Dermis microvascular lymphatic vessel endothelial cell (primary cell): ENCODE measurements at regions not wholly inside any gene's neighbourhood (a gene's known extent, or its start where the extent isn't known, plus 50 kb on each side); places are given as distances from the start of the nearest gene placed in this dataset.
A peak's percentile ranks its signal among the peaks of the same experiment; 100 is the strongest.
"Not testable (repeated sequence)": the region's sequence is repeated elsewhere in the genome, so short reads cannot be mapped to it uniquely, and the experiment has no call there.

Experiments used
- DNase-seq, 2 donors: peaks; one replicate each; pipeline versions ENCODE4 v3.0.0 to v3.0.0-alpha.2; 2010; ENCODE audit warnings: low read depth in 2 of 2

DNA sequence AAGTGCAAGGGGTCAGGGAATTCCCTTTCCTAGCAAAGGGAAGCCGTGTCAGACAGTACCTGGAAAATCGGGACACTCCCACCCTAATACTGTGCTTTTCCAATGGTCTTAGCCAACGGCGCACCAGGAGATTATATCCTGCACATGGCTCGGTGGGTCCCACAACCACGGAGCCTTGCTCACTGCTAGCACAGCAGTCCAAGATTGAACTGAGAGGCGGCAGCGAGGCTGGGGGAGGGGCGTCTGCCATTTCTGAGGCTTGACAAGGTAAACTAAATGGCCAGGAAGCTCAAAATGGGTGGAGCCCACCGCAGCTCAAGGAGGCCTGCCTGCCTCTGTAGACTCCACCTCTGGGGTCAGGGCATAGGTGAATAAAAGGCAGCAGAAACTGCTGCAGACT is 76.5 kb upstream of the LINC00632 start:
- DNase-seq: not testable (repeated sequence)

DNA sequence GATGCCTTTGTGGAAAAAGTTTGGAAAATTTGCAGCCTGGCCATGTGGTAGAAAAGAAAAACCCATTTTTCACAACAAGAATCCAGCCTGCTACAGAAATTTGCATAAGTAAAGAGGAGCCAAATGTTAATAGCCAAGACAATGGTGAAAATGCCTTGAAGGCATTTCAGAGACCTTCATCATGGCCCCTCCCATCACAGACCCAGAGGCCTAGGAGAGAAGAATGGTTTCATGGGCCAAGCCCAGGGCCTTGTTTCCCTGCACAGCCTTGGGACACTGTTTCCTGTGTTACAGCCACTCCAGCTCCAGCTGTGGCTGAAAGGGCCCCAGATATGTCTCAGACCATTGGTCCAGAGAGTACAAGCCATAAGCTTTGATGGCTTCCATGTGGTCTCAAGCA is 101.4 kb upstream of the LINC00632 start:
- DNase-seq: no peak

DNA sequence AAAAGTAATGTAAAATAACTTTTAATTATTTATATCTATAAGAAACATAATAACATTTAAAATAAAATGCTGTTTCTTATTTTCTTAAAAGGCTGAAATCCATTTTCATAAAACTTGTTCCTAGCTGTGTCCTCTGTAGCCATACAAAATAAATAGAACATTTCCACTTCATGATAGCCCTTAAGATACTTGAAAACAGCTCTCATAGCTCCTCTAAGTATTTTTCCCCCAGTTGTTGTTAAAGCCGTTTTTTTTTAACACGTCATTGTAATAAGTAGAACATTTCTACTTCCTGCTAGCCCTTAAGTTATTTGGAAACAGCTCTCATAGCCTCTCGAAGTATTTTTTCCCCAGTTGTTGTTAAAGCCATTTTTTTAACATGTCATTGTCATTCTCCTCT is 97.3 kb upstream of the SOX3 start:
- no peak for DNase-seq

DNA sequence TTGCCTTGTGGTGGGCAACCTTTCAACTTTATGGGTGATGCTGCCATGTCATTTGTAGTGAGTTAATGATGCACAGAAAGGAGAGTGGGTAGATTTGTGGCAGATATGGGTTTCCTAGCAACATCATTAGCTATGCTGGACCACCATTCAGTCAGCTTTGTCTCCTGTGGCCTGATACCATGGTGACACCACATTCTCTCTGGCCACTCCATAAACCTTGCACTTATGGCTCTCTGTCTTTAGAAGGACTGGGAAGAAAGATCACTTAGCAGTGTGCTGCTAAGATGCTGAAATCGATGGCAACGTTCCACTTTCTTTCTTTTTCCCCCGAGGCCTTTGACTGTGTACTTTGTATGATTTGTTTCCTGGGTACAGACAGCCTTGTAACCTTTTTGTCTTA is 95.0 kb upstream of the SOX3 start:
- no peak for DNase-seq

DNA sequence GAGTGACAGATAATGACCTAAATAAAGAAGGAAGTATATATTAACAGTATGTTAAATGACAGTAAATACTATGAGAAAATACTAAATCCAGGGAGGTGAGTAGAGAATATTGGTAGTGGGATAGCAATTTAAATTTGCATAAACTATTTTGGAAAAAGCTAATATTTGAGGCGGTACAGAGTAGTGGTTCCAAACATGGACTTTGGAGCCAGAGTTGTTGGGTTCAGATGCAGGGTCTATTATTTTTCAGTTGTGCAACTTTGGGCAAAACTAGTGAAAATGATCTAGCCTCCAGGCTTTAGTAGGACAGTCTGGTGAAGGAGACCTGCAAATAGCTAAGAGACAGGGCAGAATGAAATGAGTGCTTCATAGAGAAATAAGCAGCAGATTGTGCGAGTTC is 84.8 kb upstream of the SOX3 start:
- DNase-seq: no peak

DNA sequence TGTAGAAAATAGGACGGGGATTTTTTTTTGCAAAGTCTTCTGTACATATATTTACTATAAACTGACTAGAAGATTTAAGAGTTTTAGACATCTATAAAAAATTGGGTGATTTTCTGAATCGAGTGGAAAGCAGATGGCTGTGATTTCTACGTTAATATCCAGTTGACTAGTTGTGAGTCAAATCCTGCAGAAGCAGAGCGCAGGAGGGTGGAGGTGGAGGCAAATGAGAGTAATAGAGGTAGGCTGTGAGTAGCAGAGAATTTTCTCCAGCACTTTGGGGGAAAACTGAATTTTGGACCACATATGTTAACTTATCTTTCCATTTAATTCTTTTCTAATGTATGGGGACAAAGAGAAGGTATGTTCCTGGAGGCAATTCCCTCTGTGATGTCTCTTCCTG is 82.1 kb upstream of the SOX3 start:
- DNase-seq: no peak

DNA sequence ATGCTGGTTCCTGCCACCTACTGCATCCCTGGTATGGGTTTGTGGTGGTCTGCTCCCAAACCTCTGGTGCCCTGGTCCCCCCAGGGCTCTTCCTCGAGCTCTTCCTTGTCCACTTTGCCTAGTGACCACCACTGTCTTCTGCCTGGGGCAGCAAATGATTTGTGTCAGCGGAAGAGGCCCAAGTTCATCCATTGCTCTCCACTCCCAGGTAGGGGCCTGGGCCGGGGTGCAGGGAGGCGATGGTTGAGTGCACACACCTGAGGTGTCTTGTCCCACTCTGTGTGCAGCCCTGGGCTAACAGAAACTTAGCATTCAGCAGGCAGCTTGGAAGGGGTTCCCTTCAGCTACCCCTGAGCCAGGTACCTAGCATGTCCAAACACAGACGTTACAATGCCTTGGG is 75.6 kb upstream of the SOX3 start:
- DNase-seq: no peak

DNA sequence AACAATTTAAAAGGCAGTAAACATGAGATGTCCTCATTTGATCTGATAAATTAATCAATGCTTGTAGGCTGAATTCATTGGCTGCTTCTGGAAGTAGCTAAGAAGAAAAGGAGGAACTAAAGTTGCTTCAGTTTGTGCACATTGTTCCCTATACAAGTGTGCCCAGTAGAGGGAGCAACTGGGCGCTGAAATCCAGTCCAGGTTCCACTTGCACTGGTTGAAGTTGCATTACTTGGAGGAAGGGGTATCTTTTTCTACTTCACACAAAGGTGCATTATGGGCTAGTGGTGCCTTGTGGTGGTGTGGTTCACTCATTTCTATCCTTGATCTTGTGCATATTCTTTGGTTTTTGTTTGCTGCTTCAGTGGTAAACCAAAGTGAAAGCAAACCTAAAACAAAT is 67.9 kb upstream of the SOX3 start:
- DNase-seq: peak; percentile 0 to 2

DNA sequence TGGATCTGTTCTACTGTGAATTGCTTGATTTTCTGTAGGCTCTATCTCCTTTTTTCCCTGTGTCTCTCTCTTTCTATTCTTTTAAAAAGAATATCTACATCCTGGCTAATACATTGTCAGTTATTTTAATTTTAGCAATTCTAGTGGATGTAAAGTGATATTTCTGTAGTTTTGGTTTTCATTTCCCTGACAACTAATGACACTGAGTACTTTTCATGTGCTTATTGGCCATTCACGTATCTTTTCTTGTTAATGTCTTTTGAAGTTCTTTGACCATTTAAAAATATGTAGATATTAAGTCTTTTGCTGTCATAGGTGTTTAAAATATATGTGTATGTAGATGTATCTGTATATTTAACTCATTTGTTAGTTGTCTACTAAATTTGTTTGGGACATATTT is 59.0 kb upstream of the SOX3 start:
- no peak for DNase-seq
